ENCODE measurements at regions not wholly inside any gene's neighbourhood (a gene's known extent, or its start where the extent isn't known, plus 50 kb on each side); places are given as distances from the start of the nearest gene placed in this dataset.

DNA sequence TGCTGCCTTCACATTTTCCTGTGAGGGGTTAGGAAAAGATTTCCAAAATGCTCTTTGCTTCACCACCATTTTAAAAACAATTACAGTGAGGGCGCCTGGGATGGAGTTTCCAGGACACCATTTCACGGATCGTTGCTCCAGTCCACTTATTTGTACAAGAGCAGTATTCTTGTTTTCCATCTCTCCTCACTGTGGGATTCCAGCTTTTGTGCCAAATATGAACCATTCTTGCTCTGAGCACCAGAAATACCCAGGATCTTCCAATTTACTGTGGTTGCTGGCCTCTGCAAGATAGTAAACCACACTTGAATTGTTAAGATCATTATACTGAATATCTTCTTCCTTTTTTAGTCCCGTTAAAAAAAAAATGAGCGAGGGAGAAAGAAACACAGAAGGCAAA, 899.5 kb downstream of the TLE1 start:
- Histone ChIP-seq H3T11ph (ENCODE audit: low read length) (no peak overlapping the region), H3K4me2 (ENCODE audit: insufficient read depth, insufficient read length, low read length) (no peak overlapping the region), H3K18ac (ENCODE audit: insufficient read length, low read depth, low read length) (no peak overlapping the region), H4K20me1 (ENCODE audit: control insufficient read depth, insufficient read depth, insufficient read length) (no peaks in the 10 kb centered on the region), H2BK120ac (ENCODE audit: low read depth, low read length, poor library complexity, severe bottlenecking) (no peak overlapping the region), H3K27ac (ENCODE audit: insufficient read length, low read depth, low read length) (no peak overlapping the region), H3K4me1 (ENCODE audit: insufficient read depth, low read length) (no peaks in the 10 kb centered on the region), H3K4ac (ENCODE audit: low read depth, low read length) (no peak overlapping the region), H2BK20ac (ENCODE audit: low read depth, low read length, poor library complexity, severe bottlenecking) (no peak overlapping the region), H3K79me2 (ENCODE audit: insufficient read depth, low read length) (no peaks in the 10 kb centered on the region), H3K56ac (ENCODE audit: insufficient read length, low read depth, low read length) (no peak overlapping the region), H3K9ac (ENCODE audit: extremely low read depth, insufficient read length, low read length) (no peak overlapping the region), H4K8ac (replicated peaks; ENCODE audit: insufficient read length, low read depth, low read length) (no peak overlapping the region), H3K9me3 (ENCODE audit: control insufficient read depth, low read depth, low read length) (no peaks in the 10 kb centered on the region), H2AK5ac (ENCODE audit: insufficient read length, low read length) (no peak overlapping the region), H3K79me1 (ENCODE audit: insufficient read depth, low read depth, low read length, poor library complexity, severe bottlenecking) (no peaks in the 10 kb centered on the region), H2BK5ac (ENCODE audit: insufficient read length, low read length) (no peak overlapping the region), H2AFZ (ENCODE audit: low read length) (no peak overlapping the region), H2BK12ac (ENCODE audit: insufficient read length, low read depth, low read length) (no peak overlapping the region), H3K14ac (ENCODE audit: insufficient read depth, low read length) (no peak overlapping the region), H3K23me2 (ENCODE audit: insufficient read length, low read depth, low read length, poor library complexity, severe bottlenecking) (no peaks in the 10 kb centered on the region), H3K27me3 (ENCODE audit: insufficient read depth, low read length) (no peaks in the 10 kb centered on the region), H2BK15ac (ENCODE audit: low read depth, low read length) (no peak overlapping the region), H4K91ac (ENCODE audit: insufficient read length, low read depth, low read length) (no peak overlapping the region), H3K23ac (ENCODE audit: insufficient read length, low read depth, low read length) (no peak overlapping the region), H4K5ac (ENCODE audit: insufficient read length, low read depth, low read length) (no peak overlapping the region)
- no CpG with 5 or more reads among the region's 5 CpGs for WGBS (ENCODE audit: extremely low coverage, insufficient read length, low lambda C conversion rate)
- Mint-ChIP-seq H3K4me3 (no peak overlapping the region), H3K27ac (no peak overlapping the region), H3K4me1 (no peaks in the 10 kb centered on the region), H3K27me3 (ENCODE audit: low read depth) (no peaks in the 10 kb centered on the region), H3K9me3 (no peaks in the 10 kb centered on the region), H3K36me3 (ENCODE audit: insufficient read depth in 1 of 3, low read depth in 3 of 3) (0 out of 7 replicates have a peak, but pooled peaks cover 0 to 3% (median 0%) of the 10 kb centered on the region in 3 experiments)
- no peak for DNase-seq
- TF ChIP-seq, protein P1, sequence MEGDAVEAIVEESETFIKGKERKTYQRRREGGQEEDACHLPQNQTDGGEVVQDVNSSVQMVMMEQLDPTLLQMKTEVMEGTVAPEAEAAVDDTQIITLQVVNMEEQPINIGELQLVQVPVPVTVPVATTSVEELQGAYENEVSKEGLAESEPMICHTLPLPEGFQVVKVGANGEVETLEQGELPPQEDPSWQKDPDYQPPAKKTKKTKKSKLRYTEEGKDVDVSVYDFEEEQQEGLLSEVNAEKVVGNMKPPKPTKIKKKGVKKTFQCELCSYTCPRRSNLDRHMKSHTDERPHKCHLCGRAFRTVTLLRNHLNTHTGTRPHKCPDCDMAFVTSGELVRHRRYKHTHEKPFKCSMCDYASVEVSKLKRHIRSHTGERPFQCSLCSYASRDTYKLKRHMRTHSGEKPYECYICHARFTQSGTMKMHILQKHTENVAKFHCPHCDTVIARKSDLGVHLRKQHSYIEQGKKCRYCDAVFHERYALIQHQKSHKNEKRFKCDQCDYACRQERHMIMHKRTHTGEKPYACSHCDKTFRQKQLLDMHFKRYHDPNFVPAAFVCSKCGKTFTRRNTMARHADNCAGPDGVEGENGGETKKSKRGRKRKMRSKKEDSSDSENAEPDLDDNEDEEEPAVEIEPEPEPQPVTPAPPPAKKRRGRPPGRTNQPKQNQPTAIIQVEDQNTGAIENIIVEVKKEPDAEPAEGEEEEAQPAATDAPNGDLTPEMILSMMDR (conservative IDR thresholded peaks at IDR 0.05): no peak

Measured in H9 (cell line).